Neuronal stem cell (in vitro differentiated cells): ENCODE measurements at regions not wholly inside any gene's neighbourhood (a gene's known extent, or its start where the extent isn't known, plus 50 kb on each side); places are given as distances from the start of the nearest gene placed in this dataset.

Source experiments
- DNase-seq: peaks from one replicate; pipeline ENCODE4 v3.0.0-alpha.2; 2013; ENCODE audit warnings: low spot score
- H2AFZ ChIP-seq: one replicate; pipeline ENCODE4 v1.6.1; 2013; ENCODE audit warnings: mild to moderate bottlenecking, low read length, inconsistent platforms
- H2AK5ac ChIP-seq: 2 replicates; pipeline ENCODE4 v1.6.1; 2013; ENCODE audit warnings: low read depth, mild to moderate bottlenecking, inconsistent platforms, low read length, moderate library complexity, mixed read lengths
- H2BK120ac ChIP-seq: 2 replicates; pipeline ENCODE4 v1.6.1; 2013; ENCODE audit warnings: low read depth, mild to moderate bottlenecking, inconsistent platforms, low read length, moderate library complexity, mixed read lengths
- H2BK12ac ChIP-seq: one replicate; pipeline ENCODE4 v1.6.1; 2013; ENCODE audit warnings: low read length, inconsistent platforms
- H2BK15ac ChIP-seq: 2 replicates; pipeline ENCODE4 v1.6.1; 2013; ENCODE audit warnings: mild to moderate bottlenecking, low read length, inconsistent platforms, mixed read lengths
- H2BK5ac ChIP-seq: one replicate; pipeline ENCODE4 v1.6.1; 2013; ENCODE audit warnings: inconsistent platforms, mild to moderate bottlenecking, low read length, moderate library complexity
- H3K14ac ChIP-seq: one replicate; pipeline ENCODE4 v1.6.1; 2013; ENCODE audit warnings: low read length, inconsistent platforms
- H3K18ac ChIP-seq: 2 replicates; pipeline ENCODE4 v1.6.1; 2013; ENCODE audit warnings: low read length, inconsistent platforms
- H3K23ac ChIP-seq: 2 replicates; pipeline ENCODE4 v1.6.1; 2013; ENCODE audit warnings: low read depth, mild to moderate bottlenecking, mixed read lengths, low read length, inconsistent platforms; ENCODE audit not compliant: poor library complexity
- H3K27ac ChIP-seq: replicated peaks from 3 replicates; pipeline ENCODE4 v1.5.1; 2013; ENCODE audit warnings: low read length, inconsistent platforms
- H3K27me3 ChIP-seq, 3 experiments: 2 replicates each; pipeline ENCODE4 v1.6.1; 2013; ENCODE audit warnings: low read length in 3 of 3, mild to moderate bottlenecking in 2 of 3, inconsistent platforms in 1 of 3, low read depth in 1 of 3, mixed read lengths in 1 of 3, moderate library complexity in 1 of 3; ENCODE audit not compliant: control insufficient read depth in 3 of 3, insufficient read depth in 3 of 3
- H3K36me3 ChIP-seq, 2 donors: replicated peaks in 1 of 2; 2 replicates each; pipeline ENCODE4 v1.6.1; 2013; ENCODE audit warnings: low read length in 2 of 2; ENCODE audit not compliant: control insufficient read depth in 2 of 2, insufficient read depth in 2 of 2
- H3K4ac ChIP-seq: 2 replicates; pipeline ENCODE4 v1.6.1; 2013; ENCODE audit warnings: inconsistent platforms, mild to moderate bottlenecking, low read length, moderate library complexity
- H3K4me1 ChIP-seq, 2 donors: 1 replicate in 1 of 2; 2 replicates in 1 of 2; pipeline ENCODE4 v1.6.1; 2013; ENCODE audit warnings: low read length in 2 of 2, low read depth in 1 of 2; ENCODE audit not compliant: control insufficient read depth in 2 of 2, insufficient read depth in 1 of 2
- H3K4me2 ChIP-seq: one replicate; pipeline ENCODE4 v1.6.1; 2013; ENCODE audit warnings: mild to moderate bottlenecking, low read length, inconsistent platforms; ENCODE audit not compliant: insufficient read depth, poor library complexity, severe bottlenecking
- H3K4me3 ChIP-seq, 2 donors: 2 replicates each; pipeline ENCODE4 v1.5.1; 2013; ENCODE audit warnings: low read length in 2 of 2, mild to moderate bottlenecking in 2 of 2, inconsistent platforms in 1 of 2, moderate library complexity in 1 of 2
- H3K79me1 ChIP-seq: one replicate; pipeline ENCODE4 v1.6.1; 2013; ENCODE audit warnings: low read depth, mild to moderate bottlenecking, inconsistent platforms, low read length, moderate library complexity
- H3K9ac ChIP-seq: one replicate; pipeline ENCODE4 v1.6.1; 2013; ENCODE audit warnings: mild to moderate bottlenecking, low read depth, low read length, inconsistent platforms; ENCODE audit not compliant: poor library complexity
- H3K9me3 ChIP-seq, 2 donors: replicated peaks in 1 of 2; 2 replicates each; pipeline versions ENCODE3 to v1.6.1; 2013; ENCODE audit warnings: low read length in 2 of 2, mild to moderate bottlenecking in 2 of 2, inconsistent platforms in 1 of 2, low read depth in 1 of 2, mixed read lengths in 1 of 2, moderate library complexity in 1 of 2; ENCODE audit not compliant: control insufficient read depth in 2 of 2, insufficient read depth in 1 of 2
- H4K8ac ChIP-seq: one replicate; pipeline ENCODE4 v1.6.1; 2013; ENCODE audit warnings: low read depth, mild to moderate bottlenecking, inconsistent platforms, low read length, moderate library complexity
- H4K91ac ChIP-seq: one replicate; pipeline ENCODE4 v1.6.1; 2013; ENCODE audit warnings: low read length, low read depth, mild to moderate bottlenecking, inconsistent platforms; ENCODE audit not compliant: poor library complexity
- WGBS, 2 donors: extraction: QIAGEN DNeasy Blood & Tissue Kit; methylation state at CpG; one replicate each; pipeline ENCODE4 v1.1.7; 2013; ENCODE audit warnings: missing lambda C conversion rate in 2 of 2, mixed read lengths in 1 of 2; ENCODE audit not compliant: insufficient read length in 2 of 2, insufficient replicate concordance in 1 of 2; ENCODE audit errors: extremely low coverage in 2 of 2; 5-methylcytosine and 5-hydroxymethylcytosine counted together

- H2AFZ ChIP-seq: no peak overlapping the region
- peak overlapping the region; percentile 31 for H2BK5ac ChIP-seq
- peak overlapping the region; percentile 97 for H3K4ac ChIP-seq
- H2AK5ac ChIP-seq: peak overlapping the region; percentile 95
- peaks cover 3 to 4% of the 10 kb centered on the region in 2 donors for H3K9me3 ChIP-seq
- no peaks in the 10 kb centered on the region for H3K79me1 ChIP-seq
- H2BK120ac ChIP-seq: no peak overlapping the region
- H3K9ac ChIP-seq: no peak overlapping the region
- no peak overlapping the region for H3K14ac ChIP-seq
- no CpG with 5 or more reads among the region's 16 CpGs for WGBS, 2 donors
- H3K4me2 ChIP-seq: no peak overlapping the region
- H3K36me3 ChIP-seq: no peaks in the 10 kb centered on the region
- H2BK12ac ChIP-seq: peak overlapping the region; percentile 91
- no peaks in the 10 kb centered on the region for H3K27me3 ChIP-seq
- H4K8ac ChIP-seq: no peak overlapping the region
- H2BK15ac ChIP-seq: peak overlapping the region; percentile 99
- H3K4me1 ChIP-seq: peaks cover 6 to 14% of the 10 kb centered on the region in 2 donors
- DNase-seq: no peak
- peak overlapping the region; percentile 85 for H3K18ac ChIP-seq
- peak overlapping the region; percentile 35 for H4K91ac ChIP-seq
- H3K27ac ChIP-seq: no peak overlapping the region
- H3K4me3 ChIP-seq: no peak overlapping the region
- H3K23ac ChIP-seq: peak overlapping the region; percentile 43
Measured at GRCh38 chr6:167578371-167578901, 248.3 kb upstream of the AFDN start.

GRCh38 chr6:167579806-167580618 is 246.7 kb upstream of the AFDN start:
- Histone ChIP-seq H3K18ac (no peak overlapping the region), H3K9ac (no peak overlapping the region), H2AFZ (no peak overlapping the region), H4K91ac (no peak overlapping the region), H3K27ac (no peak overlapping the region), H3K79me1 (no peaks in the 10 kb centered on the region), H4K8ac (no peak overlapping the region), H2BK15ac (peak overlapping the region; percentile 8), H2BK5ac (no peak overlapping the region), H2BK120ac (no peak overlapping the region), H3K23ac (no peak overlapping the region), H3K9me3 (peaks cover 3 to 6% of the 10 kb centered on the region in 2 donors), H3K4me2 (no peak overlapping the region), H3K14ac (no peak overlapping the region), H3K36me3 (no peaks in the 10 kb centered on the region), H2BK12ac (no peak overlapping the region), H3K27me3 (no peaks in the 10 kb centered on the region), H3K4ac (no peak overlapping the region), H3K4me1 (peaks cover 6 to 11% of the 10 kb centered on the region in 2 donors), H2AK5ac (no peak overlapping the region), H3K4me3 (no peak overlapping the region)
- WGBS, 2 donors: no CpG with 5 or more reads among the region's 9 CpGs
- no peak for DNase-seq

GRCh38 chr6:167580619-167580911 is 246.1 kb upstream of the AFDN start:
- H3K23ac ChIP-seq: no peak overlapping the region
- no peak overlapping the region for H2BK15ac ChIP-seq
- no peak overlapping the region for H4K91ac ChIP-seq
- H2BK120ac ChIP-seq: no peak overlapping the region
- H2AFZ ChIP-seq: no peak overlapping the region
- no peak overlapping the region for H3K27ac ChIP-seq
- no peak overlapping the region for H2BK5ac ChIP-seq
- no peak overlapping the region for H3K4ac ChIP-seq
- H3K79me1 ChIP-seq: no peaks in the 10 kb centered on the region
- WGBS, 2 donors: no CpG with 5 or more reads among the region's 4 CpGs
- H3K18ac ChIP-seq: no peak overlapping the region
- no peak overlapping the region for H2BK12ac ChIP-seq
- H3K14ac ChIP-seq: no peak overlapping the region
- DNase-seq: no peak
- no peak overlapping the region for H2AK5ac ChIP-seq
- no peaks in the 10 kb centered on the region for H3K27me3 ChIP-seq
- H3K9ac ChIP-seq: no peak overlapping the region
- peaks cover 5 to 10% of the 10 kb centered on the region in 2 donors for H3K9me3 ChIP-seq
- peaks cover 0 to 1% of the 10 kb centered on the region in 2 donors for H3K36me3 ChIP-seq
- no peak overlapping the region for H3K4me3 ChIP-seq
- no peak overlapping the region for H4K8ac ChIP-seq
- H3K4me1 ChIP-seq: peaks cover 6 to 11% of the 10 kb centered on the region in 2 donors
- no peak overlapping the region for H3K4me2 ChIP-seq

- Histone ChIP-seq H4K8ac (no peak overlapping the region), H3K14ac (no peak overlapping the region), H3K4me3 (no peak overlapping the region), H2AK5ac (peak overlapping the region; percentile 92), H3K27me3 (no peaks in the 10 kb centered on the region), H2BK15ac (peak overlapping the region; percentile 95), H4K91ac (peak overlapping the region; percentile 48), H3K9ac (no peak overlapping the region), H3K23ac (no peak overlapping the region), H2BK5ac (peak overlapping the region; percentile 85), H2AFZ (no peak overlapping the region), H3K4ac (peak overlapping the region; percentile 46), H3K18ac (peak overlapping the region; percentile 87), H2BK12ac (peak overlapping the region; percentile 67), H2BK120ac (no peak overlapping the region), H3K4me1 (peaks cover 6 to 11% of the 10 kb centered on the region in 2 donors), H3K79me1 (no peaks in the 10 kb centered on the region), H3K9me3 (peaks cover 5 to 17% of the 10 kb centered on the region in 2 donors), H3K27ac (no peak overlapping the region), H3K36me3 (peaks cover 0 to 1% of the 10 kb centered on the region in 2 donors), H3K4me2 (no peak overlapping the region)
- no peak for DNase-seq
- no CpG with 5 or more reads among the region's 6 CpGs for whole genome bisulfite sequencing, 2 donors
Measured at GRCh38 chr6:167581637-167582036, 245.1 kb upstream of the AFDN start.
